HG02610 (cell line): ENCODE measurements at regions not wholly inside any gene's neighbourhood (a gene's known extent, or its start where the extent isn't known, plus 50 kb on each side); places are given as distances from the start of the nearest gene placed in this dataset.

ENCODE experiments used
- ATAC-seq: cut with Tn5 transposase; IDR thresholded peaks from one replicate; pipeline ENCODE4 v1.9.1; 2021; ENCODE audit warnings: mild to moderate bottlenecking, moderate library complexity; ENCODE audit not compliant: unreplicated experiment

- ATAC-seq: no peak
These were observed 86.9 kb upstream of the SPATA31D4 start for GRCh38 chr9:81841333-81841732.

GRCh38 chr9:81844131-81844567 is 84.1 kb upstream of the SPATA31D4 start:
- no peak for ATAC-seq

- no peak for ATAC-seq
These were observed 80.9 kb upstream of the SPATA31D4 start for GRCh38 chr9:81847181-81847915.

- ATAC-seq: no peak
These were observed 79.8 kb upstream of the SPATA31D4 start for GRCh38 chr9:81848472-81848871.

GRCh38 chr9:81849631-81850259 is 78.5 kb upstream of the SPATA31D4 start:
- ATAC-seq: no peak

- ATAC-seq: no peak
These were observed 77.5 kb upstream of the SPATA31D4 start for GRCh38 chr9:81850724-81851123.

- no peak for ATAC-seq
These were observed 76.9 kb upstream of the SPATA31D4 start for GRCh38 chr9:81851340-81851739.

- ATAC-seq: no peak
These were observed 75.4 kb upstream of the SPATA31D4 start for GRCh38 chr9:81852820-81853219.

- ATAC-seq: no peak
These were observed 72.7 kb upstream of the SPATA31D4 start for GRCh38 chr9:81855538-81855937.

GRCh38 chr9:81858657-81859430 is 69.4 kb upstream of the SPATA31D4 start:
- no peak for ATAC-seq

- no peak for ATAC-seq
These were observed 67.6 kb upstream of the SPATA31D4 start for GRCh38 chr9:81860581-81860980.

- ATAC-seq: no peak
These were observed 66.6 kb upstream of the SPATA31D4 start for GRCh38 chr9:81861644-81862043.

- no peak for ATAC-seq
These were observed 60.1 kb upstream of the SPATA31D4 start for GRCh38 chr9:81868145-81868544.

GRCh38 chr9:81871695-81872094 is 56.5 kb upstream of the SPATA31D4 start:
- ATAC-seq: no peak

- no peak for ATAC-seq
These were observed 54.0 kb upstream of the SPATA31D4 start for GRCh38 chr9:81874250-81874649.

GRCh38 chr9:81874931-81875330 is 53.3 kb upstream of the SPATA31D4 start:
- no peak for ATAC-seq

- no peak for ATAC-seq
These were observed 51.2 kb upstream of the SPATA31D4 start for GRCh38 chr9:81877047-81877446.
